GM21360 (cell line): ENCODE measurements at regions not wholly inside any gene's neighbourhood (a gene's known extent, or its start where the extent isn't known, plus 50 kb on each side); places are given as distances from the start of the nearest gene placed in this dataset.

Experiments used
- ATAC-seq: cut with Tn5 transposase; IDR thresholded peaks from one replicate; pipeline ENCODE4 v1.9.1; 2021; ENCODE audit warnings: mild to moderate bottlenecking, moderate library complexity; ENCODE audit not compliant: unreplicated experiment

GRCh38 chrX:15918003-15918402 lies 63.4 kb upstream of the AP1S2 start:
- no peak for ATAC-seq

- ATAC-seq = no peak
Measured at GRCh38 chrX:15916704-15917084, 62.1 kb upstream of the AP1S2 start.

- no peak for ATAC-seq
Measured at GRCh38 chrX:15915959-15916703, 61.5 kb upstream of the AP1S2 start.

- ATAC-seq = no peak
Measured at GRCh38 chrX:15914486-15914885, 59.9 kb upstream of the AP1S2 start.

GRCh38 chrX:15913146-15913545 lies 58.5 kb upstream of the AP1S2 start:
- ATAC-seq = no peak

- ATAC-seq = peak; percentile 55
Measured at GRCh38 chrX:15911734-15912550, 57.3 kb upstream of the AP1S2 start.

- no peak for ATAC-seq
Measured at GRCh38 chrX:15909605-15910004, 55.0 kb upstream of the AP1S2 start.

GRCh38 chrX:15908603-15909290 lies 54.1 kb upstream of the AP1S2 start:
- no peak for ATAC-seq

GRCh38 chrX:15906041-15906943 lies 51.7 kb upstream of the AP1S2 start:
- no peak for ATAC-seq
